ENCODE measurements at regions not wholly inside any gene's neighbourhood (a gene's known extent, or its start where the extent isn't known, plus 50 kb on each side); places are given as distances from the start of the nearest gene placed in this dataset.
"Not testable (repeated sequence)": the region's sequence is repeated elsewhere in the genome, so short reads cannot be mapped to it uniquely, and the experiment has no call there.

- no peak for DNase-seq
These were observed 281.9 kb upstream of the ASIC2 start for GRCh38 chr17:33574942-33575445.

- not testable (repeated sequence) for DNase-seq
These were observed 286.6 kb upstream of the ASIC2 start for GRCh38 chr17:33579740-33580139.

DNA sequence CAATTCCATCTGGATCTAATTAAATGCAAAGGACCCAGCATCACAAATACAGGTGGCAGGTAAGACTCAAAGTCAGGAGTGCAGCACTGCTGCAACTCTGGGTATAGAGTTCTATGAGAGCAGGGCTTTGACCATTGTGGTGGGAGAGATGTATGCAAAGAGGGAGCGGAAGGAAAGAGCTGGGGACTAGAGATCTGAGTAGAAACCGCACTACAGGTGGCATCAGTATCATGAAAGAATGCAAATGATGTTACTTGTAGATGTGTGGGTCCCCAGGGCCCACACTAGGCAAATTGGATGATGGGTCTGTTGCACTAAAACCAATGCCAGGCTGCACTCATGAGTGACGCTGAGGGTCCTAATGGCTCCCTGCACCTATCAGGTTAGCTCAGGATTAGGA, 287.1 kb upstream of the ASIC2 start:
- no peak for DNase-seq

DNA sequence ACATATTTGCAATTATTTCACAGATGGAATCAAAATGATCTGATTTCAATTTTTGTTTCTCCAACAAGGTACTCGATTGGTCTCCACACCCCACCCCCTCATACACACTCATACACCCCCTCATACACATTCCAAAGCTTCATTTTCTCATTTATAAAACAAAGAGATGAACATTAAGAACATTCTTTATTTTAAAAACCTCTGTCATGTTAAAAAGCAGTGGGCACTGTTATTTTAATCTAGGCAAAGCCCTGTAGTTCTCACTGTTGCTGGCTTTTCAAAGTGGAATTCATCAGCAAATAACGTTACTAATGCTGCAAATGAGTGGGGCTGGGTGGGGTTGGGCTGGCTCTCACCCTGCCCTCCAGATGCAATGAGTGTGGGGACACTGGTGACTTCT, 289.6 kb upstream of the ASIC2 start:
- DNase-seq = no peak

DNA sequence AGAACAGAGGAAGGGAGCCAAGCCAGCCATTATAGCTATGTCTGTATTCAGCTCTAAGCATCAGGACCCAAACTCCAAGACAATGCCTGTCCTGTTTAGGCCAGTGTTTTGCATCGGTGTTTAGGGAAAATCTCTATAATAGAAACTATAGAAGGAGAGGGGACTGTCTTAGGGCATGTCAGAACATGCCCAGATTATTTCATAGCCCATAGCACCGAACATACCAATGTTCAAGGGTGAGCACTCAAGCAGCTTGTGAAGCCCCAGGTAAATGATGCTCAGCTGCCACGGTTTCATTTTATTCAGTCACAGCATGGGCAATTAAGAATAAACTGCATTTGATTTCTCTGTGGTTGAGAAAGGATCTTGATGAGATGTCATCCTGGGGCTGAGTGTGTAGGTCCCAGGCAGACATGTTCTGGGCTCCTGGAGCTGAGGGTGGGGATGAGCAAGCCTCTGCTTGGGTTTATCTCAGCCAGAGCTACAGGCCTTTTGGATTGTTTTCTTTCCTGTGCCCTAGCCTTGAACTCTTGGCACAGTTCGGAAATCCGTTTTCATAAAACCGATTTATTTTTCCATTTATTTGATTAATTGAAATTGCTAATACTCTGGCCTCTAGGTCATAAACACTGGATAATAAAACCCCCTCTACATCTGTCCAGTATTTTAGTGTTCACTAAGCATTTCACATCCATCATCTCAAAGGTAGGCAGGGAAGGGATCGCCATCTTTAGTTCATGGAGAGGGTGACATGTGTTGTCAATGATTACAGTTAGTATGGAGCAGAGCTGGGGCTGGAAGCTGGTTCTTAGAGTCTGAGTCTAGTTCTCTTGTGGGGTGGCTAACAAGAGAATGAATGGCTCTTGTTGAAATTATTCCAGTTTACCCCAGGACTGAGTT, 290.7 kb upstream of the ASIC2 start:
- DNase-seq = no peak

DNA sequence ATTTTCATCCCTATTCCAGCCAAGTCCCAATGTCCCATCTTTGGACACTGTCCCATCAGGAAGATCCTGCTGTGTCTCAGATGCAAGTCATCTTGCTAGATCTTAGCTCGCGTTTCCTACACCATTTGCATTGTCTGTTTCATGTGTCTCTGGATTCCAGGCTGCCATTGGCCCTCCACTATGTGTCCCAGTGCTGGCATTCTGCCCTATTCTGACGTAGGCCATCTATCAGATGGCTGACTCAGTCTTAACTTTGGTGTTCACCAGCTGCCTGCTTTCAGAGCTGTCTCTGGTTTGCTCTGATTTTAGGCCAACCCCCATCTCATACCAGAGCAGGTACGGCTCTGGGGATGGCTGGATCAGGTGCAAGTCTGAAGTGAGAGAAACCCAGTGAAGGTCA, 300.9 kb upstream of the ASIC2 start:
- DNase-seq = no peak

DNA sequence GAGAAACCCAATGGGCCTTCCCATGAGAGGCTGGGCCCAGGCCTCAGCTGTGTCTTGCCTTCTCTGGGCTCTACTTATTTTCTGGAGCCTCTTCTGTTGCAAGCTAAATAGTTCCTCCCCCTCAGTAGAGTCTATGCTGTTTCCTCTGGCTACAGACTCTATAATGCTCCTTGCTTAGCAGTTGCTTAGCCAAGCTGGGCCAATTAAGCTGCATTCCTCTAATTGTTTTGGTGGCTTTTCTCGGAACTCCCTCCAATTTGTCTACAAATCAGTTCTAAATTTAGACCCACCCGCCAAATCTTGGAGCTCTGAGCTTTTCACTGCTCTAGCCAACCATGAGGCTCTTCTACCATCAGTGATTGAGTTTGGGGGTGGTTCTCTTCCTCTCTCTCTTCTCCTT, 302.7 kb upstream of the ASIC2 start:
- DNase-seq = no peak

GRCh38 chr17:33596899-33597298, 303.8 kb upstream of the ASIC2 start:
- DNase-seq = no peak

GRCh38 chr17:33598797-33599196, 305.7 kb upstream of the ASIC2 start:
- no peak for DNase-seq

DNA sequence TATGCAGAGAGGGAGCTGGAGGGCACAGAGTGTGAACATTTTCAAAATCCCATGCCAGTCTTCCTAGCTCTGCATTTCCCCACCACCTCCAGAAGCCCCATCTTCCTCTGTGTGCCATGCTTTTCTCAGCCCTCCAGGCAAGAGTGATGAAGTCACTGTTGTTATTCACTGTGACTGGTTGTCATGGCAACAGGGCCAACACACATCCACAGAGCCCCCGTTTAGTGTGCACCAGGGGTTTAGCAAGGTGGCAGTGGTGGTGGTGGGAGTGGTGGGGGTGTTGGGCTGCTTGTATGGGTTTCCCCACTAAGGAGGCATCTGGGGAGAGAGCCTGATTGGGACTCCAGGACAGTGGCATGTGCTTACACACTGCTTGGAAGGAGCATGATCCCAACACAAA, 309.9 kb upstream of the ASIC2 start:
- no peak for DNase-seq

DNA sequence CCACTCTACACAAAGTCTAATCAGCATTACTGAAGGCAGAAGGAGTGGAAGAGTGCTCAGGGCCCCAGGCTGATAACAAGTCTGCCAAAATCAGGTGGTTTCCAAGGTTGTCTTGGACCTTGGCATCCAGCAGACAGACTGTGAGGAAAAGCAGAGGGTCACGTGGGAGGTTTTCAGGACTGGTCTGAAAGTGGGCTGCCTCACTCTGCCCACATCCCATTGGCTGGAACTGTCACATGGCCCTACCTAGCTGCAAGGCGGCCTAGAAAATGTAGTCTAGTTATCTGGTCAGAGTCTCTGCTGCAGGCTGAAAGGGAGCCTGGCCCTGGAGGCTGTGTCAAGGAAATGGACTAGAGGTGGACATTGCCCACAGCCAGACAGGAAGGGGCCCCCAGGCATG, 310.7 kb upstream of the ASIC2 start:
- DNase-seq = no peak

- DNase-seq = no peak
These were observed 318.4 kb upstream of the ASIC2 start for GRCh38 chr17:33611532-33611931.

GRCh38 chr17:33615861-33616260, 322.8 kb upstream of the ASIC2 start:
- DNase-seq = no peak

GRCh38 chr17:33623841-33624240, 330.7 kb upstream of the ASIC2 start:
- no peak for DNase-seq

DNA sequence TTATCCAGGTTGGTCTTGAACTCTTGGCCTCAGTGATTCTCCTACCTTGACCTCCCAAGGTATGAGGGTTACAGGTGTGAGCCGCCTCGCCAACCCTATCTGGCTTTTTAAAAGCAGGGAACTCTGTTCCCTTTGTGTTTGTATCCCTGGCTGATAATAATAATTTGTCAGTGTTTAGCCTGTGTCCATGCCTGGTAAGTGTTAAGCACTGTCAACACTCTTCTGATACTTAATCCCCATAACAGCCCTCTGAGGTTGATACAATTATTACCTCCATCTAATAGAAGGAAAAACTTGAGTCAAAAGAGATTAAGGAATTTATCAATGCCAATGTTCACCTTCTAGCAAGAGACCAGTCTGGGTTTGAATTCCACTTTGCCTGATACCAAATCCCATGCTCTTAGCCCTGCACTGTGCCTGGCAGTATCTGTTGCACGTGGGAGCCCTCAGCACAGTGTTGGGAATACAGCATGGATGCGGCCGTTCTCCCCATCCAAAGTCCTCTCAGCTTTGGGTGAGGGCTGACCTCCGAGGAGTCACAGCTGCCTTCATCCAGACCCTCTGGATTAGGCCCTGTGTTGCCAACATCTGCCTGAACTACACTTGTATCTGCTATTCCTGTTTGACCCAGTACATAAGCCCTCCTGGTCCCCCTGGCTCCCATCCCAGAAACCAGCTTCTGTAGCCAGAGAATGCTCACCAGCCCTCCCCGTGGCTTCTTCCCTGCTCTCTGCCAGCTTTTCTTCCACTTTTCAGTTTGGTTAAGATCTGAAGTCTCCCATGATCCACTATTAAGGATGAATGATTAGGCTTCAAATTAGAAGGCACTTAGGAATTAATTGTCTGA, 335.6 kb upstream of the ASIC2 start:
- no peak for DNase-seq

- DNase-seq = no peak
These were observed 340.4 kb upstream of the ASIC2 start for GRCh38 chr17:33633446-33633845.

GRCh38 chr17:33637534-33637933, 344.4 kb upstream of the ASIC2 start:
- DNase-seq = peak; percentile 17

DNA sequence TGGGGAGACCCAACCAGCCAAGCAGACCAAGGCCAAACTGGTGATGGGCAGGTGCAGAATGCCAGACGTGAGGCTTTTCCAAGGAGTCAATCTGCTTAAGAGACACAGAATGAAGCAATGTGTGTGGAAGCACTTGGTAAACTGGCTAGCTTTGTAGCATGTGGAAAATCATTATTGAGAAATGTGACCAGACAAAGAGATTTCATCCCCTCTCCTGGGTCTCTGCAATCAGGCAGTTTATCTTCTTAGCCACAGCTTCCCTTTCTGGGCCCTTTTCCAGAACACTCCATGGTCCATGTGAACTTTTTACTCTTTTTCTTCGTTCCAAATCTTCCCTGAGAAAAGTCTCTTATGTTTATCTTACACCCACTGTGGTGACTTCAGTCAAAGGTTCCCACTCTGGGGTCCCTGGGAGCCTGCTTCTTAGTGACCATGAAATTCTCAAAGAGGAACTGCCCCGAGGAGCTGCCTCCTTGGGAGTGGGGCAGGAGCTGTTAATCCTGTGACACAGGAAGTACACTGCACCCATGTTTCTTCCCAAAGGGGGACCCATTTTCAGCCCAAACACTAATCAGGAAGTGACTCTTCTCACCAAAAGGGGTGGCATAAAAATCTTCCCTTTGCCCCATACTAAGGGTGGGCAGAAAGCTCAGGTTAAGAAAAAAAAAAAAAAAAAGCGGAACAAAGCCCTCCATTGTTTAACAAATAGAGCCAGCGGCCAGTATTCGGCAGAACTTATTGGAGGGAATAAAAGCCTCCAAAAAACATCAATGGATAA, 346.2 kb upstream of the ASIC2 start:
- no peak for DNase-seq

GRCh38 chr17:33640629-33641028, 347.5 kb upstream of the ASIC2 start:
- DNase-seq = no peak

DNA sequence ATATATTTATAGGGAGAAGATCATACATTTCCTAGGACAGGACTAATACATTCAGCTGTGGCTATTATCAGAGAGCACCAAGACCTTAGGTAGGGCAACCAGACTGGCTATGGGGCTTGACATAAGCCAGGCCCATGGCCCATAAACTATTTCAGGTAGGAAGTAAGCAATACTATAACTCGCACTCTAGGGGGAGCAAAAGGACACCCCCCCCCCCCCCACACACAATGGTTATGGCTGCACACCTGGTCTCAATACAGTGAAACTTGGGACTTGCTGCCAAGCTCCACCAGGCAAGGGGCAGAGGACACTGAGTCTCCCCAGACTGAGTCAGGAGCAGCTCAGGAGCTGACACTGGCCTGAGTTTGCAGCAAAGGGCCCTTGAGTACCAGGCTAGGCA, 348.9 kb upstream of the ASIC2 start:
- no peak for DNase-seq

DNA sequence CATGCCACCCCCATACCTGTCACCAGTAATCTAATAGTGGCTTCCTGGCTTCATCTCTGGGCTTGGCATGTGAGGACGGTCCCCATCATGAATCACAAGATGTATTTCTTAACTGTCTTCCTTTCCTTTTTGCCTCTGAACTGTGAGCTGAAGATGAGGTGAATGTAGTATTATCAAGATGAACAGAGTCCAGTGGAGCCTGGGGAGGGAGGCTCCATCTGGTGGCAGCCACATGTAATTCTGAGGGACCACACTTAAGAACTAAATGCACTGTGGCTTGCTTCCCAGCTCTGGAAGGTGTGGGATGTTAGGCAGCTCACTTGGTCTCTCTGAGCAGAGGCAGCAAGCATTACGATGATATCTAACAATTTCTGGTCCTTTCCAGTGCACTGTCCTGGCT, 354.9 kb upstream of the ASIC2 start:
- DNase-seq = peak; percentile 2

GRCh38 chr17:33650304-33650703, 357.2 kb upstream of the ASIC2 start:
- DNase-seq = no peak

DNA sequence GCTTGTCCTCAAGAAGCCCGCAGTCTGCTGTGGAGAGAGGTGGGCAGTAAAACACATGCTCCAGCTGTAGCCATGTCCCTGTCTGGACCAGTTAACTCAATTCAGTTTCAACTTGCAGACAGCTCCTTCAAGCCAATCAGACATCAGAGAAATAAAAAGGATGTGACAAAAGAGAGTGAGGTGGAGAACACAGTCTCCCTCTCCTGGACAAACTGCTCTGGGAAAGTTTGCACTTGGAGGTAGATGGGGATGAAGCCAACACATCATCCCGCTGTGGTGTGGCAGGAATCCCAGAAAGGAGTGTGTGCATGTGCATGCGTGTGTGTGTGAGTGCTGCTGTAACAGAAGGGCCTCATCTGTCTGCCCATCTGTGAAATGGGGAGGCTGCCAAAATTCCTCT, 358.6 kb upstream of the ASIC2 start:
- no peak for DNase-seq

Measured in activated CD4-positive, alpha-beta T cell treated with anti-CD3 and anti-CD28 coated beads, Interleukin-10, Interleukin-2, amounts not matched to agents 100 ng/mL and 50 ng/mL, durations not matched to agents 16 hours and 8 hours (primary cell).